ENCODE measurements at regions not wholly inside any gene's neighbourhood (a gene's known extent, or its start where the extent isn't known, plus 50 kb on each side); places are given as distances from the start of the nearest gene placed in this dataset.

DNA sequence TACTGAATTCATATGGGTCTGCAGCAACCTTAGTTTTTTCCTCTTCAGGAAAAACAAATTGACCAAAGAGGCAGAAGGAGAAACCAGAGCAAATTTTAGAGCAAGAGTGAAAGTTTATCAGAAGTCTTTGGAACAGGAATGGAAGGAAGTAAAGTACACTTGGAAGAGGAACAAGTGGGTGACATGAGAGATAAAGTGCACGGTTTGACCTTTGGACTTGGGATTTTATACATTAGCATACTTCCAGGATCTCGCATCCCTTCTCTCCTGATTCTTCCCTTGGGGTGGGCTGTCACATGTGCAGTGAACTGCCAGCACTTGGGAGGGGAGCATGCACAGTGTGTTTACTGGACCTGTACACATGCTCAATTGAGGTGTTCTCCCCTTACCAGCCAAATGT is 754.8 kb upstream of the ADAMTS5 start:
- TF ChIP-seq, protein P1, sequence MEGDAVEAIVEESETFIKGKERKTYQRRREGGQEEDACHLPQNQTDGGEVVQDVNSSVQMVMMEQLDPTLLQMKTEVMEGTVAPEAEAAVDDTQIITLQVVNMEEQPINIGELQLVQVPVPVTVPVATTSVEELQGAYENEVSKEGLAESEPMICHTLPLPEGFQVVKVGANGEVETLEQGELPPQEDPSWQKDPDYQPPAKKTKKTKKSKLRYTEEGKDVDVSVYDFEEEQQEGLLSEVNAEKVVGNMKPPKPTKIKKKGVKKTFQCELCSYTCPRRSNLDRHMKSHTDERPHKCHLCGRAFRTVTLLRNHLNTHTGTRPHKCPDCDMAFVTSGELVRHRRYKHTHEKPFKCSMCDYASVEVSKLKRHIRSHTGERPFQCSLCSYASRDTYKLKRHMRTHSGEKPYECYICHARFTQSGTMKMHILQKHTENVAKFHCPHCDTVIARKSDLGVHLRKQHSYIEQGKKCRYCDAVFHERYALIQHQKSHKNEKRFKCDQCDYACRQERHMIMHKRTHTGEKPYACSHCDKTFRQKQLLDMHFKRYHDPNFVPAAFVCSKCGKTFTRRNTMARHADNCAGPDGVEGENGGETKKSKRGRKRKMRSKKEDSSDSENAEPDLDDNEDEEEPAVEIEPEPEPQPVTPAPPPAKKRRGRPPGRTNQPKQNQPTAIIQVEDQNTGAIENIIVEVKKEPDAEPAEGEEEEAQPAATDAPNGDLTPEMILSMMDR (IDR thresholded peaks at IDR 0.05) = no peak
- no peak for TF ChIP-seq ESRRA (CRISPR knock-in tag; IDR thresholded peaks at IDR 0.05; ENCODE audit: borderline replicate concordance)
- TF ChIP-seq, protein P2, sequence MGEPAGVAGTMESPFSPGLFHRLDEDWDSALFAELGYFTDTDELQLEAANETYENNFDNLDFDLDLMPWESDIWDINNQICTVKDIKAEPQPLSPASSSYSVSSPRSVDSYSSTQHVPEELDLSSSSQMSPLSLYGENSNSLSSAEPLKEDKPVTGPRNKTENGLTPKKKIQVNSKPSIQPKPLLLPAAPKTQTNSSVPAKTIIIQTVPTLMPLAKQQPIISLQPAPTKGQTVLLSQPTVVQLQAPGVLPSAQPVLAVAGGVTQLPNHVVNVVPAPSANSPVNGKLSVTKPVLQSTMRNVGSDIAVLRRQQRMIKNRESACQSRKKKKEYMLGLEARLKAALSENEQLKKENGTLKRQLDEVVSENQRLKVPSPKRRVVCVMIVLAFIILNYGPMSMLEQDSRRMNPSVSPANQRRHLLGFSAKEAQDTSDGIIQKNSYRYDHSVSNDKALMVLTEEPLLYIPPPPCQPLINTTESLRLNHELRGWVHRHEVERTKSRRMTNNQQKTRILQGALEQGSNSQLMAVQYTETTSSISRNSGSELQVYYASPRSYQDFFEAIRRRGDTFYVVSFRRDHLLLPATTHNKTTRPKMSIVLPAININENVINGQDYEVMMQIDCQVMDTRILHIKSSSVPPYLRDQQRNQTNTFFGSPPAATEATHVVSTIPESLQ (CRISPR knock-in tag; IDR thresholded peaks at IDR 0.05) = no peak
- TF ChIP-seq, protein P3, sequence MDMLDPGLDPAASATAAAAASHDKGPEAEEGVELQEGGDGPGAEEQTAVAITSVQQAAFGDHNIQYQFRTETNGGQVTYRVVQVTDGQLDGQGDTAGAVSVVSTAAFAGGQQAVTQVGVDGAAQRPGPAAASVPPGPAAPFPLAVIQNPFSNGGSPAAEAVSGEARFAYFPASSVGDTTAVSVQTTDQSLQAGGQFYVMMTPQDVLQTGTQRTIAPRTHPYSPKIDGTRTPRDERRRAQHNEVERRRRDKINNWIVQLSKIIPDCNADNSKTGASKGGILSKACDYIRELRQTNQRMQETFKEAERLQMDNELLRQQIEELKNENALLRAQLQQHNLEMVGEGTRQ (CRISPR knock-in tag; IDR thresholded peaks at IDR 0.05) = no peak
- no peak for TF ChIP-seq JUN (CRISPR knock-in tag; IDR thresholded peaks at IDR 0.05)
- TF ChIP-seq TEAD4 (CRISPR knock-in tag; IDR thresholded peaks at IDR 0.05) = no peak
- TF ChIP-seq SMAD3 (CRISPR knock-in tag; IDR thresholded peaks at IDR 0.05; ENCODE audit: borderline replicate concordance) = no peak
